ENCODE measurements at regions not wholly inside any gene's neighbourhood (a gene's known extent, or its start where the extent isn't known, plus 50 kb on each side); places are given as distances from the start of the nearest gene placed in this dataset.
A peak's percentile ranks its signal among the peaks of the same experiment; 100 is the strongest.

GRCh38 chr6:95294043-95294442 lies 283.3 kb upstream of the MANEA start (continued):
- TF ChIP-seq CREB1 (CRISPR knock-in tag; IDR thresholded peaks at IDR 0.05), result no peak
- no peak for TF ChIP-seq MAX (CRISPR knock-in tag; IDR thresholded peaks at IDR 0.05)
- no peak for TF ChIP-seq ZNF121 (CRISPR knock-in tag; IDR thresholded peaks at IDR 0.05)
- no peak for TF ChIP-seq FOXP4 (CRISPR knock-in tag; IDR thresholded peaks at IDR 0.05)
- TF ChIP-seq ZMAT4 (CRISPR knock-in tag; IDR thresholded peaks at IDR 0.05), result no peak
- TF ChIP-seq SMAD4 (CRISPR knock-in tag; IDR thresholded peaks at IDR 0.05), result no peak
- TF ChIP-seq CREM (CRISPR knock-in tag; IDR thresholded peaks at IDR 0.05), result no peak
- TF ChIP-seq NFE2L1 (CRISPR knock-in tag; IDR thresholded peaks at IDR 0.05), result no peak
- TF ChIP-seq TEAD1 (CRISPR knock-in tag; IDR thresholded peaks at IDR 0.05), result no peak
- no peak for TF ChIP-seq ATF6 (CRISPR knock-in tag; IDR thresholded peaks at IDR 0.05)
- TF ChIP-seq KAT7 (CRISPR knock-in tag; IDR thresholded peaks at IDR 0.05; ENCODE audit: borderline replicate concordance), result no peak
- no peak for TF ChIP-seq ZNF423 (CRISPR knock-in tag; IDR thresholded peaks at IDR 0.05)

- ChIA-PET POLR2A (no interaction called here), CTCF (interaction anchor here (1.5 kb wide), 2 partner anchors 61 to 107 kb away, joined by 3 to 4 read pairs; no protein-coding TSS in a partner anchor)
- Mint-ChIP-seq H3K4me3 (no peak overlapping the region), H3K36me3 (no peaks in the 10 kb centered on the region), H3K27ac (peak overlapping the region; percentile 74; the same call in 1 of the 2 replicates), H3K4me1 (peaks cover 11% of the 10 kb centered on the region), H3K27me3 (ENCODE audit: low read depth) (no peaks in the 10 kb centered on the region), H3K9me3 (no peaks in the 10 kb centered on the region)
- DNase-seq (ENCODE audit: low spot score) (no peak), ATAC-seq (peak; percentile 80)
- TF ChIP-seq ZMAT4 (CRISPR knock-in tag; IDR thresholded peaks at IDR 0.05) (no peak), ESRRA (CRISPR knock-in tag; IDR thresholded peaks at IDR 0.05; ENCODE audit: borderline replicate concordance) (no peak), E2F1 (CRISPR knock-in tag; IDR thresholded peaks at IDR 0.05) (no peak)
These were observed 267.8 kb upstream of the MANEA start for GRCh38 chr6:95309545-95309944.

- Mint-ChIP-seq H3K4me1 (no peaks in the 10 kb centered on the region), H3K9me3 (no peaks in the 10 kb centered on the region), H3K36me3 (no peaks in the 10 kb centered on the region), H3K27me3 (ENCODE audit: low read depth) (no peaks in the 10 kb centered on the region), H3K27ac (no peak overlapping the region), H3K4me3 (no peak overlapping the region)
- ChIA-PET POLR2A (no interaction called here), CTCF (no interaction called here)
- no peak for ATAC-seq
- no peak for DNase-seq (ENCODE audit: low spot score)
- TF ChIP-seq ATF1 (CRISPR knock-in tag; IDR thresholded peaks at IDR 0.05) (no peak), HMGA2 (CRISPR knock-in tag; IDR thresholded peaks at IDR 0.05) (no peak), NFATC4 (CRISPR knock-in tag; IDR thresholded peaks at IDR 0.05) (no peak), GTF2I (CRISPR knock-in tag; conservative IDR thresholded peaks at IDR 0.05) (no peak), ZNF121 (CRISPR knock-in tag; IDR thresholded peaks at IDR 0.05) (no peak), CBFB (CRISPR knock-in tag; IDR thresholded peaks at IDR 0.05; ENCODE audit: low read depth) (no peak), ZNF232 (CRISPR knock-in tag; IDR thresholded peaks at IDR 0.05) (no peak), ZNF263 (CRISPR knock-in tag; IDR thresholded peaks at IDR 0.05; ENCODE audit: low read depth) (no peak), ATF3 (CRISPR knock-in tag; conservative IDR thresholded peaks at IDR 0.05) (no peak), CTCF (IDR thresholded peaks at IDR 0.05) (no peak), ZSCAN18 (CRISPR knock-in tag; IDR thresholded peaks at IDR 0.05) (no peak), PRRX2 (CRISPR knock-in tag; IDR thresholded peaks at IDR 0.05) (no peak)
These were observed 259.2 kb upstream of the MANEA start for GRCh38 chr6:95318137-95318536.

Data from WTC11 (cell line).